Left kidney (tissue), 1 donor: ENCODE measurements at regions not wholly inside any gene's neighbourhood (a gene's known extent, or its start where the extent isn't known, plus 50 kb on each side); places are given as distances from the start of the nearest gene placed in this dataset.
"Not testable (repeated sequence)": the region's sequence is repeated elsewhere in the genome, so short reads cannot be mapped to it uniquely, and the experiment has no call there.

ENCODE experiments used
- DNase-seq: peaks from one replicate; pipeline ENCODE4 v3.0.0-alpha.2; 2013

DNA sequence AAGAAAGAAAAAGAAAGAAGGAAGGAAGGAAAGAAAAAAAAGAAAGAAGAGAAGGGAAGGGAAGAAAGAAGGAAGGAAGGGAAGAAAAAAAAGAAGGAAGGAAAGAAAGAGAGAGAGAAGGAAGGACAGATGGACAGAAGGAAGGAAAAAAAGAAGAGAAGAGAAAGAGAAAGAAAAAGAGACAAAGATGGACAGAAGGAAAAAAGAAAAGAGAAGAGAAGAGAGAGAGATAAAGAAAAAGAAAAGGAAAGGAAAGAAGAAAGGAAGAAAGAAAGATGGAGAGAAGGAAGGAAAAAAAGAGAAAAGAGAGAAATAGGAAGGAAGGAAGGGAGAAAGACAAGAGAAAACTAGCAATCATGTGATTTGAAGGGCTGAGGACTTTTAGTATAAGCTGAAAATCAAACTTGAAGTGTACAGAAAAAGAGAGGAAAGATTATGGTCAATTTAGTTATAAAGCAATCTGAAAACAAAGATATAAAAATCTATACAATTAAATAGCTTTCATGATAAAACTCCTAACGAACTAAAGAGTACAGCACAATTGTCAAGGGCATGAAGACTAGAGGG, 115.3 kb downstream of the LTN1 start:
- no peak for DNase-seq

DNA sequence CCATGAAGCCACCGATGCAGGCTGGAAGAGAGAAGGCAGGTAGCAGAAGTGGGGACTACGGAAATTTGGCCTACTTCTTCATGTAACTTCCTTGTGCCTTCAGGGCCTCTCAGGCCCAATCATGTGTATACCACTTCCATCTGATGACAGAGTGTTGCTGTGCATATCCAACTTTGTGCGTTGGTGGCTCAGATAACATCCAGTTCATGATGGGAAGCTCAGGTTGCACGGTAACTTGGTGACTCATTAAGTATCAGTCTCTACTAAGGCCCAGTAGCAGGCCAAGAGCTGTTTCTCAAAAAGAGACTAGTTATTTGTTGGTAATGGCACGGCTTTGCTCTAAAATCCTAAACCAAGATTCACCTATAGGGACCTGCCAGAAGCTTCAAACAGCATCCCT, 117.6 kb downstream of the LTN1 start:
- no peak for DNase-seq

DNA sequence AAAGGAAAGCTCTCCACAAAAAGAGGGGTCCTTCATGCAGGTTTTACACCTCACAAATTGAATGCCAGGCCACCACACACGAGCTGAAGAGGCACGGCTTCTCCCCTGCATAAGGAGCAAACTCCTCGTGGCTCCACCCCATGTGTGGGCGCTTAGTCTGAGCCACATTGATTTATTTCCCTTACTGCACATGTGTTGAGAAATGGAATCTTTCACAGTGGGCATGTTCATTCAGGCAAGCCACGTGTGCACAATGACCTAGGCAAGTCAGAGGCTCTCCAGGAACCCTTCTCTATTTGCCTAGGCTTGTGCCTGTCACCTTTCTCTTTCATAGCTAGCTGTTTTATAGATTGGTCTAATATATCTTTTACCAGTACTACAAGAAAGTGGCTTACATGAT, 120.5 kb downstream of the LTN1 start:
- no peak for DNase-seq

DNA sequence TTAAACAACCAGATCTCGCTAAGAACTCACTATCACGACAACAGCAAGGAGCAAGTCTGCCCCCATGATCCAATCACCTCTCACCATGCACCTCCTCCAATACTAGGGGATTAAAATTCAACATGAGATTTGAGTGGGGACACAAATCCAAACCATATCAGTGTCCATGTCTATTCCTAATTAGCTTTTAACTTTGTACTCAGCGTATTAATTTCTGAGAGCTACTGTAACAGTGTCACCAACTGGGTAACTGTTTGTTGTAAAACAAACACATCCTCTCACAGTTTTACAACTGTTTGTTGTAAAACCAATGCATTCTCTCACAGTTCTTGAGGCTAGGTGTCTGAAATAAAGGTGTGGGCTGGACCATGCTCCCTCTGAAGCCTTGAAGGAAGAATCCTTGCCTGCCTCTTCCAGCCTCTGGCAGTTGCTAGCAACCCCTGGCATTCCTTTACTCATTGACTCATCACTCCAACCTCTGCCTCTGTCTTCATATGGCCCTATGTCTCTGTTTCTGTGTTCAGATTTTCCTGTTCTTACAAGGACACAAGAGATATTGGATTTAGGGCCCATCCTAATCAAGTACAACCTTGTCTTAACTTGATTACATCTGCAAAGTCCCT, 121.2 kb downstream of the LTN1 start:
- no peak for DNase-seq

DNA sequence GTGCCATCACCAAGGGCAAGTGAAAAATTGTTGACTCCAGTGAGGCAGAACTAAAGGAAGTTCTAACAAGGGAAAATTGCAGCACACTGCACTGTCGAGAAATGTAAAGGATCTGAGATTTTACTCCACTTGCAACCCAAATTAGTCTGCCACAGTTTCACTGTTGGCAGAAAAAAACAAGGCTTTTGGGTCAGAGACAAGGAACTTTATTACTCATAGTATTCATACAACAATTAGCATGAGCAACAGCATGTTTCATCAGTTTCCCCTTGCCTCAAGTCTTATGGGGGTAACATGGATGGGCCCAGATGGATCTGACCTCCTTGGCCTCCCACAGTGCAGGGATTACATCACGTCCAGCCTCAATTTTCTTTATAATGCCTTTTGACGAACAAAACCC, 125.3 kb downstream of the LTN1 start:
- no peak for DNase-seq

DNA sequence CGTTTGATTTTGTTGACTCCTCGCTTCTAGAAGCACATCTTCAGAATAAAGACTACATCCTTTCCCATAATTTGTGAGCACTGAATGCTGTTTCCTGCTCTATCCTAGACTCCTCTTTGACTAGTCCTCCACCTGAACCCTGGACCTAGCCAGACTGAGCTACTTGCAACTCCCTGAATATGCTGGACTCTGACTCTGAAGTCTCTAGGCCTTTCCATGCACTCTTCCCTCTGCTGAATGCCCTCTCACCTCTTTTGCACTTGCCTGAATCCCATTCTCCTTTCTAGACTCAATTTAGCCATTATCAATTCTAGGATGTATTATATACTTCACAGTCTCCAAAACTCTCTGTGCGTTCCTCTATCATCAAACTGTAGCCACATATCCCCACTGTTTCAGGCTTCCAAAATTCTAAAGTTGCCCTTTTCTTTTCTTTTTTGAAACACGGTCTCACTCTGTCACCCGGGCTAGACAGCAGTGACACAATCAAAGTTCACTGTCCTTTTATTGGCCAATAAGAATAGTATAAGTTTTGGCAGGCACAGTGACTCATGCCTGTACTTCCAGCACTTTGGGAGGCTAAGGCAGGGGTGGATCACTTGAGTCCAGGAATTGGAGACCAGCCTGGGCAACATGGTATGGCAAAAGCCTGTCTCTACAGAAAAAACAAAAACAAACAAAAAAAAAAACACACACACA, 127.0 kb downstream of the LTN1 start:
- no peak for DNase-seq

DNA sequence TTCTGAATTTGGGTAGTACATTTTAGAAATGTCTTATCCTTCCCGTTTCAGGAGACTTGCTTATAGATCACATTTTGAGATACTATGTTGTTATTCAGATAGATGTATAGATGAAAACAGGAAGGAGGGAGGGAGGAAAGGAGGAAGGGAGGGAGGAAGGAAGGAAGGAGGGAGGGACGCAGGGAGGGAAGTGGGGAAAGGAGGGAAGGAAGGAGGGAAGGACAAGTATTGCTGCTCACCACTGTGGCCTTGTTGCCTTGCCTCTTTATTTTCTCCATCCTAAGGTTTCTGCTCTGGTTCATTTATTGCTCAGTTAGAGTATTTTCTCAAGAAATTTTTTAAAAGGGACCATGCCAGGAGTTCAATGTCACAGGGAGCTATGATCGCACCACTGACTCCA, 134.3 kb downstream of the LTN1 start:
- DNase-seq = no peak

DNA sequence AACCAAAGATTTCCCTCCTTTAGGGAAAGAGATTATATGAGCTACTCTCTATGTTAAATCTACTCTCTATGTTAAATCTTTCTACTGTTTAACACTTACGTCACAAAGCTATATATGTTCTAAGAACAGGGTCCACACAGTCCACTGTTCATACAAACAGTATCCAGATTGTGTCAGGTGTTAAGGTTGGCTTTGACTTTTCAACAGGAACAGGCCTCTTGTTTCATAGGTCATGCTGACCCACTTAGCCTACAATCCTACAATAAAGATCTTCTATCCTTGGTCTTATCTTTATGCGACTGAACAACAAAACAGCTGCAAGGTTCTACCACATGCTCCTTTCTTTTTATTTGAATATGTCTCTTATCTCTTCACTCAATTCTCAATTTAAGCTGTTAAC, 134.9 kb downstream of the LTN1 start:
- no peak for DNase-seq

DNA sequence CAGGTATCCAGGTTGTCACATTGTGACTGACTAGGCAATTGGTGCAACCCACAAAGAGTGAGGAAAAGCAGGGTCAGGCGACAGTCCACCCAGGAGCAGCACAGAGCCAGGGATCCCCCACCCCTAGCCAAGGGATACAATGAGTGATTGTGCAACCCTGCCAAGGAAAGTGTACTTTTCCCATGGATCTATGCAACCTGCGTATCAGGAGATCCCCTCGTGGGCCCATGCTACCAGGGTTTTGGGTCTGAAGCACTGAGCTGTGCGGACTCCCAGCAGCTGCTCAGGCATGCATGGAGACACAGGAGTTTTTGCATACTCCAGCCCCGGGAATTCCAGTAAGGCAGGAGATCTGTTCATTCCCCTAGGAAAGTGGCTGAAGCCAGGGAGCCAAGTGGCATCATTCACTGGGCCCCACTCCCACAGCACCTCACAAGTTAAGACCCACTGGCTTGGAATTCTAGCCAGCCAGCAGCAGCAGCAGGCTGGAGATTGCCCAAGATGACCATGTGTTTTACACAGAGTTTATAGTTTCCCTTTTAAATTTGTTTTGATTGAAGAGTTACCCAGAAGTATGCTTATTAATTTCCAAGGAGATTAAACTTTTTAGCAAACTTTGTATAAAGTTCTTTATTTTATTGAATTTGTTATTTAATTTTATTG, 136.0 kb downstream of the LTN1 start:
- no peak for DNase-seq

DNA sequence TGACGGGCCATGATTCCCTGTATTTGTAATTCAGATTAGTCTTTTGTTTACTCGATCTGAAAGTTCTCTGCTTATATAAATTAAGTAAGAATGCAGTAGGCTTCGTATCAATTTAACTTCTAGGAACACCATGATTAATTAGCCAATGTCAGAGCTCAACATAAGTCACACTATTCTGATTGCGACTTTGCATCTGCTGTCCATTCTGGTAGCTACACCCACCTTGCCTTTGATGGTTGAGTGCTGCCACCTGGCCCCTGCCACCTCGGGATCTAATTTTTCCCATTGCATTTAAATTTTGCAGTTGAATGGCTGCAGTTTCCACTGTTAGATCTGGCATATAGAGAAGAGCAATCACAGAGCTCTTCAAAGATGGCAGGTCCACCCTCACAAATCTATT, 140.0 kb downstream of the LTN1 start:
- no peak for DNase-seq

DNA sequence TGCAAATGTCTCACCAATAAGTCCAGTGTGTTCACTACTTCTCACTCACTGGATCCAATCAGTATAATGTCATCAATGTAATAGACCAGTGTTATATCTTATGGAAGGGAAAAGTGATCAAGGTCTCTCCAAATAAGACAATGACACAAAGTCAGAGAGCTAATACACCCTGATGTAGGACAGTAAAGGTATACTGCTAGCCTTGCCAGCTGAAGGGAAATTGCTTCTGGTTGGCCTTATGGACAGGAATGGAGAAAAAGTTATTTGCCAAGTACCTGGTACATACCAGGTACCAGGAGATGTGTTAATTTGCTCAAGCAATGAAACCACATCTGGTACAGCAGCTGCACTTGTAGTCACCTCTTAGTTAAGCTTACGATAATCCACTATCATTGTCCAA, 141.0 kb downstream of the LTN1 start:
- no peak for DNase-seq

DNA sequence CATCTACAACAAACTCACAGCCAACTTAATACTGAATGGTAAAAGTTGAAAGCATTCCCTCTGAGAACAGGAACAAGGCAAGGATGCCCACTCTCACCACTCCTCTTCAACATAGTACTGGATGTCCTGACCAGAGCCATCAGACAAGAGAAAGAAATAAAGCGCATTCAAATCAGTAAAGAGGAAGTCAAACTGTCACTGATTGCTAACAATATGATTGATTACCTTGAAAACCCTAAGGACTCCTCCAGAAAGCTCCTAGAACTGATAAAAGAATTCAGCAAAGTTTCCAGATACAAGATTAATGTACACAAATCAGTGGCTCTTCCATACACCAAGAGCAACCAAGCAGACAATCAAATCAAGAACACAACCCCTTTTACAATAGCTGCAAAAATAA, 153.4 kb downstream of the LTN1 start:
- not testable (repeated sequence) for DNase-seq

DNA sequence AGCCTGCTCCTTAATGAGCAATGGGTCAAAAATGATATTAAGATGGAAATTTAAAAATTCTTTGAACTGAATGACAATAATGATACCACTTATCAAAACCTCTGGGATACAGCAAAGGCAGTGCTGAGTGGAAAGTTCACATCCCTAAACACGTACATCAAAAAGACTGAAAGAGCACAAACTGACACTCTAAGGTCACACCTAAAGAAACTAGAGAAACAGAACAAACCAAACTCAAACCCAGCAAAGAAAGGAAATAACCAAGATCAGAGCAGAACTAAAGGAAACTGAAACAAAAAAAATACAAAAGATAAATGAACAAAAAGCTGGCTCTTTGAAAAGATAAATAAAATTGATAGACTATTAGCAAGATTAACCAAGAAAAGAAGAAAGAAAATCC, 155.3 kb downstream of the LTN1 start:
- not testable (repeated sequence) for DNase-seq

DNA sequence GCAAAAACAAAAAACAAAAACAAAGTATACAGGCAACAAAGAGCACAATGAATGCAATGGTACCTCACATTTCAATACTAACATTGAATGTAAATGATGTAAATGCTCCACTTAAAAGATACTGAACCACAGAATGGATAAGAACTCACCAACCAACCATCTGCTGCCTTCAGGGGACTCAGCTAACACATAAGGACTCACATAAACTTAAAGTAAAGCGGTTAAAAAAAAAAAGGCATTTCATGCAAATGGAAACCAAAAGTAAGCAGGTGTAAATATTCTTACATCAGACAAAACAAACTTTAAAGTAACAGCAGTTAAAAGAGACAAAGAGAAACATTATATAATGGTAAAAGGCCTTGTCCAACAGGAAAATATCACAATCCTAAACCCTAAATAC, 156.1 kb downstream of the LTN1 start:
- DNase-seq = not testable (repeated sequence)

DNA sequence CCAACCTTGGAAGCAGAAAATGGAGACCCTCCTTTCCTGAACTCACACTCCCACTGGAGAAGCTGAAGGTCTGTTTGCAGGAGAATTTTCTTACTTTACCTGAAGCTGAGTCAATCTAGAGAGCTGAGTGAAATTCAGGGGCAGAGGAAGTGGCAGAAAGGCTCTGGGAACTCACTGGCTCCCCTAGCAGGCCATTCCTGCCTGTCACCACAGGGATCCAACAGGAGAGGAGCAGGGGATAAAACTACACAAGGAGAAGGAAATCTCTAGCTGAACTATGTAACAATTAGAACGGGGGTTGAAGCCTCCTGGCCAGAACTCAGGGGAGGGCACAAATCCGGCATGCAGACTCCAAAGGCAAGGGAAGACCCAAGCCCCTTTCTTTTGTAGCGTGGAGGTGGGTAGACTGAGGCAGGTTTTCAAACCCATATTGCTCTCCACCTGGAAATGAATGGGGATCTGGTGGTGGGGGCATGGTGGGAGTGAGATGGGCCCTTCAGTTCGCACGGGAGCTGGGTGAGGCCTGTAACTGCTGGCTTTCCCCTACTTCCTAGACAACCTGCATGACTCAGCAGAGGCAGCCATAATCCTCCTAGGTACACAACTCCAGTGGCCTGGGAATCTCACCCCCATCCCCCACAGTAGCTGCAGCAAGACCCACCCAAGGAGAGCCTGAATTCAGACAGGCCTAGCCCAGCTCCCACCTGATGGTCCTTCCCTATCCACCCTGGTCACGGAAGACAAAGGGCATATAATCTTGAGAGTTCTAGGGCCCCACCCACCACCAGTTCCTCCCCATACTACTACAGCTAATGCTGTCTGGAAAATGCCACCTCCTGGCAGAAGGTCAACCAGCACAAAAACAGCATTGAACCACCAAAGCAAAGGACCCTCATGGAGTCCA, 158.1 kb downstream of the LTN1 start:
- DNase-seq = no peak

DNA sequence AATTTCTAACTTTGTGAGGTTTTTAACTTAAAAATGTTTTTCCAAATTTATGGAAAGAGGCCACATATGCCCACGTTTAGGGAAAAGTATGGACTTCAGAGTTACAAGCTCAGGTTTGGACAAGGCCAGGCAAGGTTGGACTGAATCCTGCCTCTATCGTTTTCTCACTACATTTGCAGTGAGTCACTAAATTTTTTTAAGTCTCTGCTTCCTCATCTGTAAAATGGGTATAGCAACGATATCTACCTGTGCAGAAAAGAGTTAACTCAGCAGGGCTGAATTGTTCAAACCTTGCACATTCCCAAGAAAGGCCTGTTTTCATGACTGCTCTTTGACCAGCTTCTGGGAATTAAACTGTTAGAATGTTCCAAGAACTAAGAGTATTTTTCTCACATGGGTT, 159.1 kb downstream of the LTN1 start:
- DNase-seq = no peak

DNA sequence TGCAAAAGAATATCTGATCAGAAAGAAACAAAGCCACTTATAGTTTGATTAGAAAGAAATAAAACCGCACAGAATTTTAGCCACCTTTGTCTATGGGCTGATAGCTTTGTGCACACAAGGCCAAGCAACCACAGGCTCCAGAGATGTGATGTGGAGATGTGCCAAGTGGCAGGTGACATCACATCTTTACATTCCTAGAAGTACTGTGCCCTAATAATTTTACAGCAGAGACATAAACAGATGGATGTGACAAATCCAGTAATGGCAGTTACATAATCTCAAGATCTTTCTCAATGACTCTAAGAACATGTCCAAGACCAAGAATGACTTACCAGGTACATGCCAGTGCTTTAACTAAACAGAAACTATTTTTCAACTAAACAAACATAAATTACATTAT, 159.5 kb downstream of the LTN1 start:
- DNase-seq = no peak

DNA sequence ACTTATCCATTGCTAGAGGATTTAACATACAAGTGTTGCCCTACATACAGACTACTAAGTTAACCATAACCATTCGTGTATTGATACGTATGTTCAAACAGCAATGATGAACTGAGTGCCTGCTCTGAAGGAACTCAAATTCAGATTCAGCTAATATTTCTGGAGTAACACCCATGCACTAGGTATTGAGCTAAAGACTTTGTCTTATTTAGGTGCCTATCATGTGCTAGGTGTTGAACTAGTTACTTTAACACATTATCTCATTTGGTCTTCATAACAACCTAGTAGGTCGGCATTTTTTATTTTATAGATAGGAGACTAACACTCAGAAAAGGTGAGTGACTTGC, 160.0 kb downstream of the LTN1 start:
- no peak for DNase-seq

DNA sequence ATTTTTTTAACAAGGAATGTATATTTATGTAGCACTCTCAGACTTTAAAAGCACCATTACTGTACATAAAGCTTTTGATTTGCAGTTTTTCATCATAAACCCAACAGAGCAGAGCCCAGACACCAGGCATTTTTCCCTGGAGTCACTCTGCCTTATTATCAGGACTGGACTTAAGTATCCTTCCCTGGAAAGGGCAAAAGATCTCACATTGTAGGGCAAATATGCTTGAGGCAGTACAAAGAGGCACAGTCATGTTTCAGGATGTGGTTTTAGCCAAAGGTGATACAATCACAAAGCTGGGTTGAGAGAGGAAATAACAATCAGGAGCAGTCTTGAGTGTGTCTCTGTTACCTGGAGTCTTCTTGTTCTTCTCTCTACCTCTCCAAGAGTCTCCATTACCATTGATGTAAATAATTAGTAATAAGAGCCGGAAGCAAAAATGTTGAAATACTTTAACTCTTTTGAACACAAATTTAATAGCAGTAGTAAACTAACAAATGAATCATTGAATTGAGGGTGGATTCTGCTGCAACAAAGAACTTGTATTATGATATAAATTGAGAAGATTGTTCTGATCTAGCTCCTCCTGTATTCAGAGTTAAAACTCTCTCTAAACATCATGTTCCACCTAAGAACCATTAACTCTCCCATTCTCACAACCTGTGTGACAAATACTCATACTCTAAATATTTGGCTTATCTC, 160.5 kb downstream of the LTN1 start:
- no peak for DNase-seq

DNA sequence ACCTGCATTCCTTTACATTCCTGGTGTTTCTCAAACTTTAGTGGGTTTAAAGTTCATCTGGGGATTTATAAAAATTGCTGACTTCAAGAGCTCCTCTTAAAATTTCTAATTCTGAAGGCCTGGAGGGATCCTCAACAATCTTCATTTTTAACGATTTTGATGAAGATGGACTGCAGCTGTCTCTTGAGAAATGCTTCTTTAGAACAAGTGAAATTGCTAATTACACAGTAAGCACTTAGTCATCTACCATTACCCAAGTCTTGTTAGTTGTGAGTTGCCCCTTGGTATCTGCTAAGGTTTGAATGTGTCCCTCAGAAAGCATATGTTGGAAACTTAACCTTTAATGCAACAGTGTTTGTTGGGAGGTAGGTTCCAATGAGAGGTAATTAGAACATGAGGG, 163.7 kb downstream of the LTN1 start:
- DNase-seq = no peak

DNA sequence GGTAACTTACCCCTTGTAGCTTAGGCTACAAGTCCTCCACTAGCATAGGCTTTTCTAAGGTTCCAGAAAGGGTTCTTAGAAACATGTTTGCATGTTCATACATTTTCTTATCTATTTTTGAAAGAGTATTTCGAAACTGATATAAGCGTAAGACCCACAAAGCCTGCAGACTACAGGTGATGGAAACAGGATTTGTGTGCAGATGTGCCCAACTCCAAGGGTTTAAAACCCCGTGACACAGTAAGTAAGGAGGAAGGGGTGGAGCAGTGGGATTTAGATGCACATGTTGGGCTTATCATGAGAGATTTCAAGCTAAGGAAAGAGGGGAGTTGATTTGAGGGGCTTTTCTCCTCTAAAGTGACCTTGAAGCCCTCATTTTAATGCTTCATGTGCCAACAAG, 164.7 kb downstream of the LTN1 start:
- no peak for DNase-seq

DNA sequence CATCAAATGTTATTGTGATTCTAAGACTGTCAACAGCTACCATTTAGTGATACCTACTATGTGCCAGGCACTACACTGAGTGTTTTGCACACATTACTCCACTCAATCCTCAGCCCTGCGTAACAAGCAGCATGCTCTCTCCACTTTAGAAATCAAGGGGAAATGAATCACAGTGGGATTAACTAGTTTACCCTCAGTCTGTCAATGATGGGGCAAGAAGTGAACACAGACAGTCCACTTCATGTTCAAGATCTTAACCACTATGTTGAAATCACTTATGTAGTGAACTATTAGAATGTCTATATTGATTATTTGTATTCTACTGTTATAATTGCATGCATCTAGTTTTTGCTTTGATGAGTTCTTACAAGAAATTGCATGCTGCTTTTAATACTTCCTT, 165.3 kb downstream of the LTN1 start:
- no peak for DNase-seq
